ENCODE measurements at regions not wholly inside any gene's neighbourhood (a gene's known extent, or its start where the extent isn't known, plus 50 kb on each side); places are given as distances from the start of the nearest gene placed in this dataset.

DNA sequence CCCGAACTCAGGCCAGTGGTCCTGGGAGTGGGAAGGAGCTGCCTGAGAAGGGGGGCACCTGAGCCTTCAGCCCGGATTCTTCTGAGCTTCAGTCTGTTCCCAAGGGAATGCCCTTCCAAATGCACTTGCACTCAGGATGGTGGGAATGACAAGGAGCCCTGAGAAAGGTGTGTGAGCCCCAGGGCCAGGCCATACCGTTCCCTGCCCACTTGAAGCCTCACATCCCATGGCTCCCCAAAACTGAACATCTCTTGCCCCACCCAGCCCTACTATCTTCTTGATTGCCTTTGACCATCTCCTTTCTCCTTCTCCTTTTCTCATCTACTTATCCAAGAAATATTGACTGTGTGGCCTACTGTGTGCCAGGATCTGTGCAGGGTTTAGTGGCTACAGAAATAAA, 84.4 kb upstream of the HSPA9 start:
- Histone ChIP-seq H3K4ac (ENCODE audit: low read depth, low read length) (no peak overlapping the region), H2BK15ac (replicated peaks; ENCODE audit: low read depth) (no peak overlapping the region)
- WGBS (ENCODE audit: extremely low coverage, insufficient coverage, low lambda C conversion rate) = no CpG with 5 or more reads among the region's 3 CpGs

GRCh38 chr5:138659121-138659520, 83.9 kb upstream of the HSPA9 start:
- no peak overlapping the region for H3K9ac ChIP-seq (ENCODE audit: low read length)
- no peak overlapping the region for H4K8ac ChIP-seq (ENCODE audit: low read depth, low read length)
- H3K4me1 ChIP-seq (ENCODE audit: control insufficient read depth, low read depth, low read length) = no peaks in the 10 kb centered on the region
- no CpG with 5 or more reads among the region's 3 CpGs for WGBS (ENCODE audit: extremely low coverage, insufficient coverage, low lambda C conversion rate)
- no peak overlapping the region for H3K56ac ChIP-seq (ENCODE audit: low read length)
- H2BK15ac ChIP-seq (replicated peaks; ENCODE audit: low read depth) = no peak overlapping the region
- no peak overlapping the region for H3K18ac ChIP-seq (ENCODE audit: low read length)
- H2AK5ac ChIP-seq (ENCODE audit: low read length) = no peak overlapping the region
- no peak overlapping the region for H2BK5ac ChIP-seq (ENCODE audit: low read length)
- no peak for DNase-seq
- no peaks in the 10 kb centered on the region for H3K27me3 ChIP-seq (ENCODE audit: insufficient read depth, low read length, poor library complexity)
- H2BK120ac ChIP-seq (ENCODE audit: low read depth, low read length) = no peak overlapping the region
- no peak overlapping the region for H3K4me2 ChIP-seq (ENCODE audit: low read length)
- no peak overlapping the region for H3K4me3 ChIP-seq (ENCODE audit: low read length)
- no peak overlapping the region for H3K23ac ChIP-seq (ENCODE audit: low read length)
- H3K27ac ChIP-seq (ENCODE audit: low read depth, low read length) = no peak overlapping the region
- H4K5ac ChIP-seq (ENCODE audit: low read length) = no peak overlapping the region
- no peaks in the 10 kb centered on the region for H3K79me1 ChIP-seq (ENCODE audit: low read length)
- H3K36me3 ChIP-seq (ENCODE audit: control insufficient read depth, insufficient read depth, low read length) = no peaks in the 10 kb centered on the region
- no peak overlapping the region for H3K4ac ChIP-seq (ENCODE audit: low read depth, low read length)
- no peaks in the 10 kb centered on the region for H3K79me2 ChIP-seq (ENCODE audit: control insufficient read depth, insufficient read depth, low read length)

More for the DNA sequence above, 84.4 kb upstream of the HSPA9 start:
- Histone ChIP-seq H2BK120ac (ENCODE audit: low read depth, low read length) (no peak overlapping the region), H3K36me3 (ENCODE audit: control insufficient read depth, insufficient read depth, low read length) (no peaks in the 10 kb centered on the region), H3K4me2 (ENCODE audit: low read length) (no peak overlapping the region), H3K27ac (ENCODE audit: low read depth, low read length) (no peak overlapping the region), H3K18ac (ENCODE audit: low read length) (no peak overlapping the region), H3K79me2 (ENCODE audit: control insufficient read depth, insufficient read depth, low read length) (no peaks in the 10 kb centered on the region), H3K4me3 (ENCODE audit: low read length) (no peak overlapping the region), H2AK5ac (ENCODE audit: low read length) (no peak overlapping the region), H3K23ac (ENCODE audit: low read length) (no peak overlapping the region), H3K79me1 (ENCODE audit: low read length) (no peaks in the 10 kb centered on the region), H3K4me1 (ENCODE audit: control insufficient read depth, low read depth, low read length) (no peaks in the 10 kb centered on the region), H3K9ac (ENCODE audit: low read length) (no peak overlapping the region), H4K5ac (ENCODE audit: low read length) (no peak overlapping the region), H2BK5ac (ENCODE audit: low read length) (no peak overlapping the region), H4K8ac (ENCODE audit: low read depth, low read length) (no peak overlapping the region), H3K56ac (ENCODE audit: low read length) (no peak overlapping the region), H3K27me3 (ENCODE audit: insufficient read depth, low read length, poor library complexity) (no peaks in the 10 kb centered on the region)
- DNase-seq = no peak

- H3K4ac ChIP-seq (ENCODE audit: low read depth, low read length) = no peak overlapping the region
- H4K5ac ChIP-seq (ENCODE audit: low read length) = no peak overlapping the region
- H3K27me3 ChIP-seq (ENCODE audit: insufficient read depth, low read length, poor library complexity) = no peaks in the 10 kb centered on the region
- H3K9ac ChIP-seq (ENCODE audit: low read length) = no peak overlapping the region
- H2BK15ac ChIP-seq (replicated peaks; ENCODE audit: low read depth) = no peak overlapping the region
- no peaks in the 10 kb centered on the region for H3K79me1 ChIP-seq (ENCODE audit: low read length)
- H3K4me1 ChIP-seq (ENCODE audit: control insufficient read depth, low read depth, low read length) = no peaks in the 10 kb centered on the region
- no CpG with 5 or more reads among the region's 6 CpGs for WGBS (ENCODE audit: extremely low coverage, insufficient coverage, low lambda C conversion rate)
- H3K23ac ChIP-seq (ENCODE audit: low read length) = no peak overlapping the region
- H3K36me3 ChIP-seq (ENCODE audit: control insufficient read depth, insufficient read depth, low read length) = no peaks in the 10 kb centered on the region
- no peak overlapping the region for H3K56ac ChIP-seq (ENCODE audit: low read length)
- no peak overlapping the region for H3K4me2 ChIP-seq (ENCODE audit: low read length)
- H3K27ac ChIP-seq (ENCODE audit: low read depth, low read length) = no peak overlapping the region
- H2AK5ac ChIP-seq (ENCODE audit: low read length) = no peak overlapping the region
- no peak overlapping the region for H3K18ac ChIP-seq (ENCODE audit: low read length)
- no peaks in the 10 kb centered on the region for H3K79me2 ChIP-seq (ENCODE audit: control insufficient read depth, insufficient read depth, low read length)
- no peak overlapping the region for H3K4me3 ChIP-seq (ENCODE audit: low read length)
- no peak overlapping the region for H2BK5ac ChIP-seq (ENCODE audit: low read length)
- DNase-seq = no peak
- no peak overlapping the region for H4K8ac ChIP-seq (ENCODE audit: low read depth, low read length)
- H2BK120ac ChIP-seq (ENCODE audit: low read depth, low read length) = no peak overlapping the region
These were observed 83.5 kb upstream of the HSPA9 start for GRCh38 chr5:138658676-138659075.

GRCh38 chr5:138657360-138657759, 82.2 kb upstream of the HSPA9 start:
- no peaks in the 10 kb centered on the region for H3K27me3 ChIP-seq (ENCODE audit: insufficient read depth, low read length, poor library complexity)
- WGBS (ENCODE audit: extremely low coverage, insufficient coverage, low lambda C conversion rate) = no CpG with 5 or more reads among the region's 4 CpGs
- no peaks in the 10 kb centered on the region for H3K79me1 ChIP-seq (ENCODE audit: low read length)
- DNase-seq = no peak
- no peak overlapping the region for H3K56ac ChIP-seq (ENCODE audit: low read length)
- H2BK120ac ChIP-seq (ENCODE audit: low read depth, low read length) = no peak overlapping the region
- no peak overlapping the region for H2BK15ac ChIP-seq (replicated peaks; ENCODE audit: low read depth)
- no peak overlapping the region for H3K4me3 ChIP-seq (ENCODE audit: low read length)
- no peak overlapping the region for H3K23ac ChIP-seq (ENCODE audit: low read length)
- H2AK5ac ChIP-seq (ENCODE audit: low read length) = no peak overlapping the region
- no peak overlapping the region for H4K5ac ChIP-seq (ENCODE audit: low read length)
- no peak overlapping the region for H4K8ac ChIP-seq (ENCODE audit: low read depth, low read length)
- no peak overlapping the region for H3K9ac ChIP-seq (ENCODE audit: low read length)
- H3K27ac ChIP-seq (ENCODE audit: low read depth, low read length) = no peak overlapping the region
- no peaks in the 10 kb centered on the region for H3K79me2 ChIP-seq (ENCODE audit: control insufficient read depth, insufficient read depth, low read length)
- H3K4me2 ChIP-seq (ENCODE audit: low read length) = no peak overlapping the region
- no peak overlapping the region for H3K18ac ChIP-seq (ENCODE audit: low read length)
- no peaks in the 10 kb centered on the region for H3K36me3 ChIP-seq (ENCODE audit: control insufficient read depth, insufficient read depth, low read length)
- H3K4me1 ChIP-seq (ENCODE audit: control insufficient read depth, low read depth, low read length) = no peaks in the 10 kb centered on the region
- H3K4ac ChIP-seq (ENCODE audit: low read depth, low read length) = no peak overlapping the region
- H2BK5ac ChIP-seq (ENCODE audit: low read length) = no peak overlapping the region

DNA sequence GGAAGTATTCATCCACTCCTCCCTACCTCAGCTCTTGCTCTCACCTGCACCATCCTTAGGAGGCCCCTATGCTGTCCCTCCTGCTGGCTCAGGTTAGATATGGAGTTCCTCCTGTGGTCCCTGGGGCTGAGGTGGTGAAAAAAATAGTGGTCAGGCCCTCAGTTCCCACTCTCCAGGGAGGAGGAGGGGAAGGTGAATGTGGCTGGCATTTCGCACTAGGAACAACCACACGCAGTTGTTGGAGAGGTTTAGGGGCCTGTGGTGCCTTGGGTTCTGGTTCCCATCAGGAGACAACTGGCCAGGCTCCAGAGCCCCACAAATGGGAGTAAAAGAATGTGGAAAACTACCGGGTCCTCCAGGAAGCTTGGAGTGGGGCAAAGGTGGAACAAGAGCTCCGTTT, 81.7 kb upstream of the HSPA9 start:
- no peaks in the 10 kb centered on the region for H3K79me2 ChIP-seq (ENCODE audit: control insufficient read depth, insufficient read depth, low read length)
- H3K27me3 ChIP-seq (ENCODE audit: insufficient read depth, low read length, poor library complexity) = no peaks in the 10 kb centered on the region
- no peak overlapping the region for H2BK15ac ChIP-seq (replicated peaks; ENCODE audit: low read depth)
- H4K5ac ChIP-seq (ENCODE audit: low read length) = no peak overlapping the region
- no peak overlapping the region for H3K23ac ChIP-seq (ENCODE audit: low read length)
- DNase-seq = no peak
- H2BK120ac ChIP-seq (ENCODE audit: low read depth, low read length) = no peak overlapping the region
- no peak overlapping the region for H3K4ac ChIP-seq (ENCODE audit: low read depth, low read length)
- no peak overlapping the region for H3K18ac ChIP-seq (ENCODE audit: low read length)
- no peaks in the 10 kb centered on the region for H3K4me1 ChIP-seq (ENCODE audit: control insufficient read depth, low read depth, low read length)
- H2AK5ac ChIP-seq (ENCODE audit: low read length) = no peak overlapping the region
- no peaks in the 10 kb centered on the region for H3K36me3 ChIP-seq (ENCODE audit: control insufficient read depth, insufficient read depth, low read length)
- H3K27ac ChIP-seq (ENCODE audit: low read depth, low read length) = no peak overlapping the region
- H3K4me2 ChIP-seq (ENCODE audit: low read length) = no peak overlapping the region
- H3K56ac ChIP-seq (ENCODE audit: low read length) = peak overlapping the region; percentile 11
- no CpG with 5 or more reads among the region's 4 CpGs for WGBS (ENCODE audit: extremely low coverage, insufficient coverage, low lambda C conversion rate)
- H3K79me1 ChIP-seq (ENCODE audit: low read length) = no peaks in the 10 kb centered on the region
- no peak overlapping the region for H4K8ac ChIP-seq (ENCODE audit: low read depth, low read length)
- no peak overlapping the region for H2BK5ac ChIP-seq (ENCODE audit: low read length)
- no peak overlapping the region for H3K4me3 ChIP-seq (ENCODE audit: low read length)
- no peak overlapping the region for H3K9ac ChIP-seq (ENCODE audit: low read length)

- Histone ChIP-seq H3K4ac (ENCODE audit: low read depth, low read length) (no peak overlapping the region), H3K56ac (ENCODE audit: low read length) (no peak overlapping the region), H3K27ac (ENCODE audit: low read depth, low read length) (no peak overlapping the region), H2BK120ac (ENCODE audit: low read depth, low read length) (no peak overlapping the region), H3K4me2 (ENCODE audit: low read length) (no peak overlapping the region), H3K4me3 (ENCODE audit: low read length) (no peak overlapping the region), H2BK5ac (ENCODE audit: low read length) (no peak overlapping the region), H3K4me1 (ENCODE audit: control insufficient read depth, low read depth, low read length) (no peaks in the 10 kb centered on the region), H3K23ac (ENCODE audit: low read length) (no peak overlapping the region), H3K18ac (ENCODE audit: low read length) (no peak overlapping the region), H2BK15ac (replicated peaks; ENCODE audit: low read depth) (no peak overlapping the region), H4K5ac (ENCODE audit: low read length) (no peak overlapping the region), H3K27me3 (ENCODE audit: insufficient read depth, low read length, poor library complexity) (no peaks in the 10 kb centered on the region), H4K8ac (ENCODE audit: low read depth, low read length) (no peak overlapping the region), H2AK5ac (ENCODE audit: low read length) (no peak overlapping the region), H3K79me1 (ENCODE audit: low read length) (no peaks in the 10 kb centered on the region), H3K36me3 (ENCODE audit: control insufficient read depth, insufficient read depth, low read length) (no peaks in the 10 kb centered on the region), H3K79me2 (ENCODE audit: control insufficient read depth, insufficient read depth, low read length) (no peaks in the 10 kb centered on the region), H3K9ac (ENCODE audit: low read length) (no peak overlapping the region)
- DNase-seq = no peak
- no CpG with 5 or more reads among the region's 6 CpGs for WGBS (ENCODE audit: extremely low coverage, insufficient coverage, low lambda C conversion rate)
These were observed 80.5 kb upstream of the HSPA9 start for GRCh38 chr5:138655530-138656190.
